ENCODE measurements at regions not wholly inside any gene's neighbourhood (a gene's known extent, or its start where the extent isn't known, plus 50 kb on each side); places are given as distances from the start of the nearest gene placed in this dataset.

DNA sequence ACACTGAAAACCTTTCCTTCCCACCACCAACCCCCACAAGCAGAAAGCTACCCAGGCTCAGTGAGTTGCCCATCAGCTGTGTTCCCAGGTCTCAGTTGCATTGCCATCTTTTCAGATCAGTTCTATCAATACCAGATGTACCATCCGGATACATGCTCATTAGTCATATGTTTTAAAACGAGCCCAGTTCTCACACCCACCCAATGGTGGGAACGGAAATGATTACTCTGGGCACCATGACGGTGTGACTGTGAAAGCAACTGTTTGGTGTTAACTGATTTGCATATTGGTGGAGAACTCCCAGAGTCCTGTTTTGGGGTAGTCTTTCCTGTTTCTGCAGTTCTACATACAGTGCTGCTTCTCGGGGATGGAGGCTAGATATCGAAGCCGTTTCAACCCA, 212.3 kb downstream of the TRIM36 start:
- no peak for DNase-seq (ENCODE audit: low spot score)
- TF ChIP-seq, protein P1, sequence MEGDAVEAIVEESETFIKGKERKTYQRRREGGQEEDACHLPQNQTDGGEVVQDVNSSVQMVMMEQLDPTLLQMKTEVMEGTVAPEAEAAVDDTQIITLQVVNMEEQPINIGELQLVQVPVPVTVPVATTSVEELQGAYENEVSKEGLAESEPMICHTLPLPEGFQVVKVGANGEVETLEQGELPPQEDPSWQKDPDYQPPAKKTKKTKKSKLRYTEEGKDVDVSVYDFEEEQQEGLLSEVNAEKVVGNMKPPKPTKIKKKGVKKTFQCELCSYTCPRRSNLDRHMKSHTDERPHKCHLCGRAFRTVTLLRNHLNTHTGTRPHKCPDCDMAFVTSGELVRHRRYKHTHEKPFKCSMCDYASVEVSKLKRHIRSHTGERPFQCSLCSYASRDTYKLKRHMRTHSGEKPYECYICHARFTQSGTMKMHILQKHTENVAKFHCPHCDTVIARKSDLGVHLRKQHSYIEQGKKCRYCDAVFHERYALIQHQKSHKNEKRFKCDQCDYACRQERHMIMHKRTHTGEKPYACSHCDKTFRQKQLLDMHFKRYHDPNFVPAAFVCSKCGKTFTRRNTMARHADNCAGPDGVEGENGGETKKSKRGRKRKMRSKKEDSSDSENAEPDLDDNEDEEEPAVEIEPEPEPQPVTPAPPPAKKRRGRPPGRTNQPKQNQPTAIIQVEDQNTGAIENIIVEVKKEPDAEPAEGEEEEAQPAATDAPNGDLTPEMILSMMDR (IDR thresholded peaks at IDR 0.05; ENCODE audit: extremely low read depth, insufficient read depth, missing control alignments), result no peak
- in situ Hi-C loops (cut with MboI; ENCODE audit: low pct_unique_long_range_greater_than_20kb, low sequenced_read_pairs, unreplicated experiment), result no loop called here

DNA sequence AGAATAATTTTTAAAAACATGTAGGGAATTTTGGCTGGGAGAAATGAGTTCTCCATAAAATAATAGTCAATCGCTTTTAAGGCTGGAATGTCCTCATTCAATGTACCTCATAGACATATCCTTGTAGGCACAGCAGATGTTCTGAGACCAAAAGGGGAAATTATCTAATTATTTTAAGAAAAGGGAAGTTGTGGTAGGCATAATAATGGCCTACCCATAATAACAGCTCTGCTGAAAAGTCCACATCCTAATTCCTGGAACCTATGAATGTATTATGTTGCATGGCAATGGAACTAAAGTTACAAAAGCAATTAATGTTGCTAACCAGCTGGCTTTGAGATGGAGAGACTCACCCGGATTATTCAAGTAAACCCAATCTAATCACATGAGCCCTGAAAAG, 216.1 kb downstream of the TRIM36 start:
- DNase-seq (ENCODE audit: low spot score), result no peak
- in situ Hi-C loops (cut with MboI; ENCODE audit: low pct_unique_long_range_greater_than_20kb, low sequenced_read_pairs, unreplicated experiment), result no loop called here
- TF ChIP-seq, protein P1 (IDR thresholded peaks at IDR 0.05; ENCODE audit: extremely low read depth, insufficient read depth, missing control alignments), result no peak

DNA sequence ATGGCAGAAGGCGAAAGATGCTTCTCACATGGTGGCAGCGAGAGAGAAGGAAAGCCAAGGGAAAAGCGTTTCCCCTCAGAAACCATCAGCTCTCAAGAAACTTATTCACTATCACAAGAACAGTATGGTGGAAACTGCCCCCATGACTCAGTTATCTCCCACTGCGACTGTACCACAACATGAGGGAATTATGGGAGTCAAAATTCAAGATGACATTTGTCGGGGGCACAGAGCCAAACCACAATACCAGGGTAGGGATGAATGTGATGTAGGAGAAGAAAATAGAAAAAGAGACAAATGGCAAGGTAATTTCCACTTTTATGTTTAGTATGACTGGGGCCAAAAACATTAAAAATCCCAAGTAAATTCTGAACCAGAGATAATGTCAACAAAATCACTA, 216.8 kb downstream of the TRIM36 start:
- TF ChIP-seq, protein P1 (IDR thresholded peaks at IDR 0.05; ENCODE audit: extremely low read depth, insufficient read depth, missing control alignments), result no peak
- DNase-seq (ENCODE audit: low spot score), result no peak

DNA sequence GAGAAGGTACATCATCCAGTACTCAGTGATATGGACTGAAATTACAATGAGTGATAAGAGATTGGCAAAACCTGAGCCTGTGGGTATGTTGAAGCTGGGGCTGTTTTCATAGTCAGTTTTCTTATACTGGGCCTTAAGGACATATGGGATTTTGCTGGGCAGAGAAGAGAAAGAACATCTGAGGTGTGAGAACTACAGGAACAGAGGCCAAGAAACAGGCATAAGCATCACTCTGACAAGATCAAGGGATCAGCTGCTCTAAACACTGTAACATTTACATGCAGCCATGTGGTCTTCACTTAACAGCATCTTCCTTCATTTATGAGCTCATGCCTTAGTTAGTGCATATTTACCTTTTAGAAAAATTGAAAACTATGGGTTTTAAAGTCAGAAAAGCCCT, 220.0 kb downstream of the TRIM36 start:
- DNase-seq (ENCODE audit: low spot score), result no peak
- in situ Hi-C loops (cut with MboI; ENCODE audit: low pct_unique_long_range_greater_than_20kb, low sequenced_read_pairs, unreplicated experiment), result no loop called here
- TF ChIP-seq, protein P1 (IDR thresholded peaks at IDR 0.05; ENCODE audit: extremely low read depth, insufficient read depth, missing control alignments), result no peak

More for the DNA sequence above, 216.8 kb downstream of the TRIM36 start:
- in situ Hi-C loops (cut with MboI; ENCODE audit: low pct_unique_long_range_greater_than_20kb, low sequenced_read_pairs, unreplicated experiment), result no loop called here

DNA sequence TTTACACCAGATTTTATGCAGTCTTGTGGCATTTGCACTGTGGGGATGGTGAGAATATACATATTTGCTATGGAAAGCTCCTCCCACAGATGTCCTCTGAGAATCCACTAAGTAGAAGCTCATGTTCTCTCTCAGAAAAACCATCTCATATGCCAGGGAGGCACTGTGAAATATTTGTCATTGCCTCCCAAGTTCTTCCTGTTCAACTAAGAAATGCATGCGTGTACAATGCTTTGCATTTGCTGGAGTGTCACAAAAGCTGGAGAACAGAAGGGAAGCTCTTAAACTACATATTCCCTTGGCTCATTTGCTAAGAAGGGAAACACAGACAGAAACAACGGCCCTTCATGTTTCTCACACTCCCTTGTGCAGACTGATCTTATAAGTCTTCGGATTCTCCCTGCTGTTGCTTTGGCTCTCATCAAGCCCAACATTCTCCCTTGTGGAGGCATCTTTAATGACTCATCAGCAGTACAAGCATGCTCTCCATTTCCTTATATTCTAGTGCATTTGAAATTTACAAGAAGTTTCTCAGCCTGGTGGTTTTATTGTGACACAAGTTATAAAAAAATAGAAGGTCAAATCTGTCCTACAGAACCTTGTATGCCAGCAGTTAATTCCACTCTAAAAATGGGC, 220.6 kb downstream of the TRIM36 start:
- TF ChIP-seq, protein P1 (IDR thresholded peaks at IDR 0.05; ENCODE audit: extremely low read depth, insufficient read depth, missing control alignments), result no peak
- in situ Hi-C loops (cut with MboI; ENCODE audit: low pct_unique_long_range_greater_than_20kb, low sequenced_read_pairs, unreplicated experiment), result no loop called here
- DNase-seq (ENCODE audit: low spot score), result no peak

DNA sequence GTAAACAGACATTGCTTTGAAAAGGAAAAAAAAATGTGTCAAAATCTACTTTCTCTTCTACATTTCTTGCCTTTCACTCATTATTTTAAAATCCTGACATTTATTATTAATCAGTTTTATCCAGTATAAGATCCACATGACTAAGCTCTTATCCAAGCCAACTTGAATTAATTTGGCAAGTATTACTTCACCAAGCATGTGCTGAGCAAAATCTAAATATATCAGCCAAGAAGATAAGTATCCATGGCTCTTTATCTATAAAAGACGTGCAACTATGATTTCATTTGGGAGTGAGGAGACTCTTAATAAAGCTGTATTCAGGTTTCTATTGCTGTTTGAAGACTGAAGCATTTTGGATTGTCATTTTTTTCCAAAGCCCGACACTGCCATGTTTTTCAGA, 221.3 kb downstream of the TRIM36 start:
- in situ Hi-C loops (cut with MboI; ENCODE audit: low pct_unique_long_range_greater_than_20kb, low sequenced_read_pairs, unreplicated experiment), result no loop called here
- TF ChIP-seq, protein P1 (IDR thresholded peaks at IDR 0.05; ENCODE audit: extremely low read depth, insufficient read depth, missing control alignments), result no peak
- no peak for DNase-seq (ENCODE audit: low spot score)
